ENCODE measurements at regions not wholly inside any gene's neighbourhood (a gene's known extent, or its start where the extent isn't known, plus 50 kb on each side); places are given as distances from the start of the nearest gene placed in this dataset.
A peak's percentile ranks its signal among the peaks of the same experiment; 100 is the strongest.
"Not testable (repeated sequence)": the region's sequence is repeated elsewhere in the genome, so short reads cannot be mapped to it uniquely, and the experiment has no call there.

DNA sequence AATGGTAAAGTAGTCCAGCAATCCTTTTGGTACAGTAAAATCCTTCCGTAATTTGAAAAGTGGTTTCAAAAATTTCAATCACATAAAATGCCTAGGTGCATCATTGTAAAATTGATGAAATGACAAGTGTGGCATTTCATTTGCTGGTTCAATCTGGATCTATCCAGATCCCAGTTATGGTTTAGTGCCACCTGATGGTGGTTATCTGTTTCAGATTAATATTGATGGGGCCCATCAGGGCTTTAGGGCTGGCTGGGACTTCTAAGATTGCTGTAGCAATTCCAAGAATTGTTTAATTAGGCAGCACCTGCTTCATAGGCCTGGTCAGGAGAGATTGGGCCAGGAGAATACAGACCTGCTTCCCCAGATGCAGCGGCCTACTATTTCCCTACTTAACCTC, 55.5 kb upstream of the PIK3C3 start:
- no peak for DNase-seq

DNA sequence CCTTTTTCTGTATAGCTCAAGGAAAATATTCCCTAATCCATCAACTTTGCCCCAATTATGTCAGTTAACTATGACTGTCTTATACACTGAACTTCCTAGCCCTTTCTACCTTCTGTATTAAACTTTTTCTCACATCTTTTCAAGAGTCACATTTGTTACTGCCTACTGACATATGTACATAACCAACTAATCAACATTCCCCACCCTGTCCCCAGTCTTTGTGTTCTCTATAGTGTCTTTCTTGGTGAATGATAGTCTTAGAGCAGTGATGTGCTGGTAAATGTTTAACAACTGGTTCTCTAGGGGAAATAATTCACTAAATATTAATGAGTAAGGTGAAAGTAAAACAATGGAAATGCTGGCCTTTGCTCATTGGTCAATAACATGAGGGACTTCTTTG, 61.6 kb upstream of the PIK3C3 start:
- DNase-seq, result no peak

DNA sequence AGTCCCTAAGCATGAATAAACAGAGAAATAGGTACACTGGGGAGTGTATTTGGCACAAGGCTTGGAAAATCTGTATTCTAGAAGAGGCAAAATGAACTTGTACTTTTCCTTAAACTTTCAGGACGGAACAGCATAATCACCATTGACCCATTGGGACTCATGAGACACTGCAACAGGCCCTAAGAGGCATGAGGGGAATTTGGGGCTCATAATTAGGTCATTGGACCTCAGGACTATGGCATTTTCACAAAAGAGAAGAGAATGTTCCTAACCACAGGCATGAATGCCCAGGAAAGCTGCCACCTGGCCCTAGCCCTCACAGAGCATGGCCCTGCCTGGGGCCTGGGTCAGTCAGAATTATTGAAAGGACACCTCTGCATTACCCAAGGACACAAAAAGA, 67.9 kb upstream of the PIK3C3 start:
- DNase-seq, result no peak

DNA sequence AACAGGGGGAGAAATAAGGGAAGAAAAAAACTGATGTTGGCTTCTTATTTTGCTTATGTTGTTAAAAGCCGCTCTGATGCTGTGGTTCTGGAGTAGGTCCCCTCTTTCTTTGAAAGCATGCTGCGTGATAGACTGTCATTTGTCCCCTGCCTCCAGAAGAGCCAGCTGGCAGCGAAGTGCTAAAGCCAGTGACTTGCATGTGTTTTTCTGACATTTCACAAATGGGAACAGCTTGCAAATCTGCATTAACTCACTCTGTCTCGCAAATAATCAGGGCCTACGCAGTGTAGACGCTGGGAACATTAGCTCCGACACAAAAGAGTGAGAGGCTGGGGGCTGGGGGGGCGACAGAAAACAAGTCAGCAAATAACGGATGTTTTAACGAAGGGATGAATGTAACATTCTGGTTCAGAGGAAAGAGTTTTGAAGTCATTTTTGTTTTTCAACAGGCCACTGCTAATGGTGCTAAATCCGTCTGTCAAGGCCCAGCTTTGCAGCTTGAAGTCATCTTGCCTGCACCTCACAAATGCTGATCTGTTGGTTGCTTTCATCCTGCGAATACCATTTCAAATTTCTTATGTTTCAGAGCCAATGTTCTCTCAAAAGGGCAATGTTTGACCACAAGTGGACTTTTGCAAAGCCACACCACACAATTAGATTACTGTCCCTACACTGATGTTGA, 68.8 kb upstream of the PIK3C3 start:
- no peak for DNase-seq

DNA sequence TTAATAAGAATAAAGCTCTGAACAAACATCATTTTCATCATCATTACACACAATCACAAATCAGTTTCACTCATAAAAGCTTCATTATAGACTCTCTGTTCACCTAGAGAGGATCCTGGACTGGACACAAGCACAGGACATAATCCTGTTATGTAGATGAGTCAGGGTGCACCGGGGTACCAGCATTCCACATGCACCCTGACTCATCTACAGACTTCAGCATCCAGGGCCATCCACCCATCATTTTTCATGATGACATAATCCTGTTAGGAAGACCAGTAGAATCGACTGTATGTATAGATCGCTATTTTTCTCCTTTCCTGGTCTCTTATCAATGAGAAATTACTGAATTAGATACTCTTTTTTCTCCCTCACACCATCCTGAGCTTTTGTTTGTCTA, 73.7 kb upstream of the PIK3C3 start:
- DNase-seq, result no peak

DNA sequence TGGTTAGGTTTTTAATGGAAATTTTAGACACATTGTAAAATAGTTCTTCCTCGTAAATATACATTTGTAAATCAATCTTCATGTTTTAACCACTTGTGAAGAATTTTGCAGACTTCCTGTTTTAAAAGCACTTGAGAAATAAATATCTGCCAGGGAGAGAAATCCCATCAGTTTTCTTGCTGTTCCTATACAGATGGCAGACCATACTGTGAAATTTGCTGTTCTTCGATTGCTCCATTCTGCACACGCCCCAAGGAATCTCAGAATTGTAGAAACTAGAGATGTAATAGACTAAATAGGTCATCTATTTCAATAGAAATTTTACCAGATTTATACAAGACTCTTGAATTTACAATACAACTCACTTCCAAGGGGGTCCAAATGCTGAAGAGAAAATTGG, 75.8 kb upstream of the PIK3C3 start:
- DNase-seq, result no peak

DNA sequence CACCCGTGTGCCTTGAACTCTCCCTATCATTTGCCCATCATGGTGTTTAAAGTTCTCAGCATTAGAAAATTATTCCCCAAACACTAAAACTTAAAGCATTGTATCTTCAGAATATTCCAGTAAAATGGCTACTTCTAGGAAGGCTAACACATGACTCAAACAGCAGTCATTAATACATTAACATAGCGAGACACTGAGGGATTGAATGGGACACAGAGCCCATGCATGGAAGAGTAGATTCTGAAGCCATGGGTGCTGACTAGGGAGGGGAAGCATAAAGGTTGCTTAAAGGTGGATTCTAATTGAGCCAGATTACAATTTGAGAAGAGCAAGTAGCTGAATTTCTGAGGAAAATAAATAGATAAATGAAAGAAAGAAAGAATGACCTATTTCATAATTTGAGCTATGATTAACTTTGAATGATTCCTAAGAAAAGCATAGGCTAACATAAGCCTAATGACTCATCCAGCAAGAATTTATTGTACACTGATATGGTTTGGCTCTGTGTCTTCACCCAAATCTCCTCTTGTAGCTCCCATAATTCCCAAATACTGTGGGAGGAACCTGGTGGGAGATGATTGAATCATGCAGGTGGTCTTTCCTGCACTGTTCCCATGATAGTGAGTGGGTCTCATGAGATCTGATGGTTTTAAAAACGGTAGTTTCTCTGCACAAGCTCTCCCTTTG, 79.8 kb upstream of the PIK3C3 start:
- no peak for DNase-seq

DNA sequence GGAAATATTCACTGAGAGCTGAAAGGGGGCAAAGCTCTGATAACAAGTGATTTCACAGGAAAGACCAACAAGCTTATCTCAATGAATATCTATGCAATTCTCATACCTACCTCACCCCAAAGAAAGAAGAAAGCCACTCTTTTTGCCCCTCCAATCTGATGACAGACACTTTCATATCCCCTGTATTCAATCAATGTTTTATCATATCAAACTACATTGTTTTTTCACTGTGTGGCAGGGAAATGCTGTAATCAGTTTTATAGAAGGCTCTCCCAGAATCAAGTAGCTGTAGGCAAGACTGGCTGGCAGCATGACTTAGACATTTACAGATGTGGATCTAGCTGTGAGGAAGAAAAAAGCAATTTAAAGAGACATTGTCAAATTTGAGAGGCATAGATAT, 81.3 kb upstream of the PIK3C3 start:
- DNase-seq, result no peak

DNA sequence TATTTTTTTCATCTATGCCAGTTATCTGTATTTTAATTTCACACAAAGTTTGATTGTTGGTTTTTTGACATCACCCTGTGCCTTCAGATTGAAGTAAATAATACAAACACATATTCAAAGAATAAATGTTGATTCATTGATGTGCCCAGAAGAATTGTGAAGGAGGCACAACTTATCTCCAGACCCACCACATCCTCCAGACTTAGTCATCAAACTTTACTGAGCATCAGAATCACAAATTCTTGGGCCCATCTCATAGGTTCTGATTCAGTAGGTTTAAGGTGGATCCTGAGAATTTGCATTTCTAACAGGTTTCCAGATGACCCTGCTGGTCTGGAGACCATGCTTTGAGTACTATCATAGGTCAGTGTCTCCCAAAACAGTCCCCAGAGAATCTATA, 82.8 kb upstream of the PIK3C3 start:
- DNase-seq, result no peak

DNA sequence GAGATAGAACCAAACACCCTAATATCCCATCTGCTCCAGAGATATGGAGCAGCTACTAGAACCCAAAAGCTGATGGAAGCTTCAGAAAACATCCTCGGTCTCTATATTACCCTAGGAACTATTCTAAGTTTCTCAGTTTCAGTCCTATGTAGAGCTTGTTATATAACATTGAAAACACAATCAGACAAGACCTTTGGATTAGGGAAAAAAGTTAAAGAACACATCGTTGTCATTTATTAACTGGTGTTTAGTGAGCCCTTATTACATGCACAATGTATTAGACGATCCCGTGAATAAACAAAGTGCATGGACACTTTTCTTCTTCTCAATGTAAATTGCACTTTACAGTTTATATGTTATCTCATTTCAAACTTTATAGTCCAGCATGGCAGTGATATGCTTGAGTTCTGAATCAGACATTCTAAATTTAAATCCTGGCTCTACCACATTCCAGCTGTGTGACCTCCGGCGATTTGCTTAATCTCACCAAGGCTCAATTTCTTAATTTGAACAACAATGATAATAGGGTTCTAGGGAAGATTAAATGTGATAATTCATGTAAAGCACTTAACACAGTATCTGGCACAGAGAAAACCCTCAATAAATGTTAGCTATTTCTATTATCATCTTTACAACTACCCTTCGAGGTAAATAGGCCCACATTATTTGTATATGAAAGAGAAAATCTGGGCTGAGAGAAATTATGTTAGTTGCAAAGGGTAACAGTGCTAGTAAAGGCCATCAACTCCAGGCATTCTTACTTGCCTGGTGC, 83.6 kb upstream of the PIK3C3 start:
- DNase-seq, result no peak

DNA sequence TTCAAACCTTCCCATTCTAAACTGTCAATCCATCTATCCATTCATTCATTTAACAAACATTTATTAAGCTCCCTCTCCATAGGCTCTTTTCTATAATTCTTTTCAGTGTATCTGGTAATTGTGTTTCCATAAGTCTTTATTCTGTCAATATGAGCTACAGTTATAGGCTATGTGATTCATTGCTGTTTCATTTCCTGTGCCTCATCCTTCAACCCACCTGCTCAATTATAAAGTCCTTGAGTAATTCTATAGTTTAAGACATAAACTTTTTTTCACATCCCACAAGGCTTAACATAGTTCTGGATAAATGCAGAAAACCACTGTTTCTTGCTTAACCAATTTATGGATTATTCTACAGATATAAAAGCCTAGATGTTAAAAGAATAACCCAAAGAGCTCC, 84.2 kb upstream of the PIK3C3 start:
- DNase-seq, result peak; percentile 48

DNA sequence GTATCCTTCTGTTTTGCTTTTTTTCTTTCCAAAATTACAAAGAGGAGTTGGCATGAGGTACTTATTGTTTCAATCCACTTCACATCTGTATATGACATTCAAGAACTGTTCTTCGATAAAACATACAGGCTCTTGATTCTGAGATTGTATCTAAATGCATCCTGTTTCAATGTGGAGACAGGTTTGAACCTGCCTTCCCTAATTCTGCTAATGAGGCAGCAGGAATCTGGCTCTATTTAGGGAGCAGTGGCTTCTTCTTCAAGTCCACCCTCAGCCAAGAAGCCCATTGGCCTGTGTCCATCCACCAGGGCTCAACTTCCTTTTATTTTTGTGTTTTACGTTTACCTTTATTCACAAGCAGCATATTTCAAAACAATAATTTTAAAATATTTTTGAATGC, 84.8 kb upstream of the PIK3C3 start:
- peak; percentile 94 for DNase-seq

DNA sequence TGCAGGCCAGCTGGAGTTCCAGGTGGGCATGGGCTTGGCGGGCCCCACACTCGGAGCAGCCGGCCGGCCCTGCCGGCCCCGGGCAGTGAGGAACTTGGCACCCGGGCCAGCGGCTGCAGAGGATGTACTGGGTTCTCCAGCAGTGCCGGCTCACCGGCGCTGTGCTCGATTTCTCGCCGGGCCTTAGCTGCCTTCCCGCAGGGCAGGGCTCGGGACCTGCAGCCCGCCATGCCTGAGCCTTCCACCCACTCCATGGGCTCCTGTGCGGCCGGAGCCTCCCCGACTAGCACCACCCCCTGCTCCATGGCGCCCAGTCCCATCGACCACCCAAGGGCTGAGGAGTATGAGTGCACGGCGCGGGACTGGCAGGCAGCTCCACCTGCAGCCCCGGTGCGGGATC, 89.2 kb upstream of the PIK3C3 start:
- not testable (repeated sequence) for DNase-seq

DNA sequence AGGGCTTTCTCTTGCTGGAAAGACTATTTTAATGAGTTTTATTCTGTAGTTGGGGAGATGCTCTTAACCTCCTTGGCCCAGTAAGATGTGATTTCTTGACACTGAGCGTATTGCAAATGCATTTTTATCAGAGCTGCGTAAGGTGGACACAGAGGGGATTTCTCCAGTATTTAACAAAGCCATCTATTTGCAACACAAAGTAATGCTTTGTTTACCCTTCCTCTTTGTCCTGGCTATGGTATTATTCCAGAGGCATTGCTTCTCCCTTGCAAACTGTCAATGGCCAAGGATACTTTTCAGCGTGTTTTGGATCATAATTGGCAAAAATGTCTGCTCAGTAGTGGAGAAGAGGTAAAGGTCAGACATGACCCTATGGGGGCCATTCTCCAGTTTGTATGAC, 90.8 kb upstream of the PIK3C3 start:
- no peak for DNase-seq

DNA sequence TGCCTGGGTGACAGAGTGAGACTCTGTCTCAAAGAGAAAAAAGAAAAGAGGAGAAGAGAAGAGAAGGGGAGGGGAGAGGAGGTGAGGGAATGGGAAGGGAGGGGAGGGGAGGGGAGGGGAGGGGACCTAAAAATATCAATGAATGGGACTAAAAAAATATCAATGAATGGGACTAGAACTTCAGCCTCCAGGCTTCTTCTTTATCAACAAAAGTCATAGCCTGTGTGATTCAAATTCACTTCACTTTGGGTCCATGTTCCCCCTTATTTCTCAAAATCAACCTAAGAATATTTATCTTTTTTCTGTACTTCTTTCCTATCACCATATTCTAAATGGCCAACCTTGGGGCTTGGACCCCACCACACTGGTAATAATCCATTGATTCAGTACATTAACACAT, 92.1 kb upstream of the PIK3C3 start:
- DNase-seq, result no peak

DNA sequence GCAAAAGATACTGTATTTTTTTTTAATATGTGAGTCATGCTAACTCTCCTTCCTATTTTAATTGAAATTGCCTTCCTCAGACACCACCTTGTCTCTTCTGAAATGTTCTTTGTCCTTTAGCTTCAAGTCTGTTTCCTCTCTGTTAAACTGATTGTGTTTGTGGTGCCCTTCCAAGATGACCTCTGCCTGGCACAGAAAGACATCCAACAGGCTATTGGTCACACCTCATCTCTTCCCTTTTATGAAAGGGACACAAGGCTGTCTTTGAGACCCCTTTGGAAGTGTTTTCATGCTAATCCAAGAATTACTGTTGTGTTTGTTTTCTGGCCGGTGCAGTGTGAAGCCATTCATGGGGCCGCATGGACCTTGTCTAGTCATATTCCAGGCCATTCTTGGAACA, 94.0 kb upstream of the PIK3C3 start:
- DNase-seq, result no peak

DNA sequence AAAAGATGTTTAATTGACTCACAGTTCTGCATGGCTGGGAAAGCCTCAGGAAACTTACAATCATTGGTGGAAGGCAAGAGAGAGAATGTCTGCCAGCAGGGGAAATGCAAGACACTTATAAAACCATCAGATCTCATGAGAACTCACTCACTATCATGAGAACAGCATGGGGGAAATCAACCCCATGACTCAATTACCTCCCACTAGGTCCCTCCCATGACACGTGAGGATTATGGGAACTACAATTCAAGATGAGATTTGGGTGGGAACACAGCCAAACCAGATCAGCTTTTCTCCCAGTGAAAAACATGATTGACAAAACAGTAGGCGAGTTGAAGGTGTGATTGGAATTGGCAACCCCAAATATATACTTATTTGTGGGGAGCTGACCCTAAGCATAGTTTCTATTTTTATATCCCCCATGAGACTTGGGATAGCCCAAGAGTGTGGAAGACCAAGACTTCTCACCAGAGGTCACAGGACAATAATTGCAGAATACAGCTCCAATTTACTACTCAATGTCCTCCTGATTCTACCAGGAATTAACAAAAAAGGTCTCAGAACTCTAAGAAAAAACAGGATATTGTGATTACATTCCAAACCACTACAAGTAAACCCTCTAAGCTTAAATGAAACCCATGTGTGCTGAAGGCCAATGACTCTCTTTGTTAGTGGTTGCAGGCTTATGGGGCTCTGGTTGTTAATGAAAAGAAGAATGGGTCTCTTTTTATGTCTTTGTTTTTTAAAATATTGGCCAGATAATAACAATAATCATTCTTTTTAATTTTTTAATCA, 96.1 kb upstream of the PIK3C3 start:
- no peak for DNase-seq

DNA sequence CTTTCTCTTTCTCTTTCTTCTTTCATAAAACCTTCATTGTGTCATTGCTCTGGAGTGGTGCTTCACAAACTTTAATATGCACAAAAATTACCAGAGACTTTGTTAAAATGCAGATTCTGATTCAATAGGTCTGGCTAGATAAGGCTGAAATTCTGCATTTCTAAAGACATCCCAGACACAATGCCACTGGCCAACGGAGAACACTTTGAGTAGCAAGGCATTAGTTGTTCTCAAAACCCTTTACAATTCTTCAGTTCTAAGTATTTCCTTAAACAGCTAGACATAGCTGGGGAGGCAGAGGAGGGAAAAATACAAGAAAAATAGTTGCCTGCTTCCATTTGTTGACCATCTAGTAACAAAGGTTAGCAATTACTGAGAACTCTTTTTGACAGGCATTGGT, 101.8 kb upstream of the PIK3C3 start:
- no peak for DNase-seq

DNA sequence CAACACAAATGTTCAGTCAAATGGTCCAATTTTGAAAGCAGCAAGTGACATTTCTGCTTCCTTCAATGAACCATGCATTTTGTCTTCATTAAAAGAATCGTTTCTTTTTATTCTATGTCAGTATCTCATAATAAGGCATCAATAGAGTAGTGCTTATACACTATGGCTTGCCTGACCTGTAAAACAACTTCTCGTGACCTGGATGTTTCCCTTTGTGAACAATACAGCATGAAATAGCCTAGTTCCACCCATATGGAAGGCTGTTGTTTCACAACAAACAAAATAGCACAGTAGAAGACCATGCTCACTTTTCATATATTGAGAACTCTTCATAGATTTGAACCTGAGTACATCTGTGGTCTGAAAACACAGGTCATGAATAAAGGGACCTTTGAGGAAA, 104.3 kb upstream of the PIK3C3 start:
- no peak for DNase-seq

DNA sequence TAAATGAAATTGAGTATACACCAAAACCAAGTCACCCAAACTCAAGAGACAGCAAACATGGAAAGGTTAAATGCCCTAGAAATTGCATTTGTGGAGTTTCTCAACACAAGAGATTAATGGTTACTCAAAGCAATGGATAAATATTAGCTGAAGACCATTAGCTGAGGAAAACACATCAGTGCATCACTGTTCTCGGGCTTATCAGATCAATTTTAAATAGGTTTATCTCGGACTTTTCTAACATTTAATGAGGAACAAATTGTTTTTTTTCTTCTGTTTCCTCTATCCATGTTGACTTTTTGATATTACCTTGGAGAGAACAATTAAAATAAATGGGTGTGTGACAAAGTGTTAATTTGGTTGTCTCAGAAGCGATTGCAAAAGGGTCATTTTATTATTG, 105.4 kb upstream of the PIK3C3 start:
- DNase-seq, result no peak

DNA sequence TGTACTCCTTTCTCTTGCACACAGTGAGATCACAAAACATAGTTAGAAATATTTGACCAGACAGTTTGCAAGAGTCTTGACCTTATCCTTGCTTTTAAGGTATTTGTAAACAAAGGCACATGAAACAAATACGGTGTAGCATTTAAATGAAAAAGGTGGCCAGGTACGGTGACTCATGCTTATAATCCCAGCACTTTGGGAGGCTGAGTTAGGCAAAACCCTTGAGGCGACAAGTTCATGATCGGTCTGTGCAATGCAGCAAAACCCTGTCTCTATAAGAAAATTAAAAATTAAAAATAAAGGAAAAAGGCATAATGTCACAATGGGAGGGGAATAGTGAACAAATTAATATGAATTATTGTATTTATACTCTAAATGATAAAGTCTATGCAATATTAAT, 109.5 kb upstream of the PIK3C3 start:
- no peak for DNase-seq

DNA sequence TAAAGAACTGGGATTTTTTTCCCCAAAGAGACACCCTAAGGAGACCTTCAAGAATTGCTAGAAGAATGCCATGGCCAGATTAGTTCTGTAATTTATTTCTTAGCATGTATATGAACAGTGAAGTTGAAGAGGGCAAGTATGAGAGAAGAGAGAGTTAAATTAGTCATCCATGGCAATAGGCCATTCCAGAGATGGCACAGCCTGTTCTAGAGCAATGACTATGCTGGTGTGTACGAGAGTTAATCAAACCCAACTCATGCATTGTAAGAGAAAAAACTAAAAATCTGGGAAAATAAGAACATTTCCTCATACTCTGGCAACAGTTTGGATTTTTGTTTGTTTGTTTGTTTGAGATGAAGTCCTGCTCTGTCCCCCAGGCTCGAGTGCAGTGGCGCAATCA, 112.1 kb upstream of the PIK3C3 start:
- no peak for DNase-seq

Measured in NCI-H1105 treated with DMSO at 0.1 percent for 48 hours (cell line).